Hepatocyte (in vitro differentiated cells): ENCODE measurements at regions not wholly inside any gene's neighbourhood (a gene's known extent, or its start where the extent isn't known, plus 50 kb on each side); places are given as distances from the start of the nearest gene placed in this dataset.

Source experiments
- EZH2phosphoT487 ChIP-seq: fragments of 200-600 bp; sonication (generic); IDR thresholded peaks from one replicate; pipeline ENCODE4 v1.6.1; 2018; ENCODE audit warnings: antibody characterized with exemption, mild to moderate bottlenecking, low read depth, moderate library complexity; ENCODE audit not compliant: unreplicated experiment, severe bottlenecking
- TF ChIP-seq, protein P1 (sequence below): fragments of 200-600 bp; sonication (generic); IDR thresholded peaks from 2 replicates; pipeline ENCODE4 v1.5.1; 2016; ENCODE audit warnings: antibody characterized with exemption, mild to moderate bottlenecking; ENCODE audit not compliant: poor library complexity

DNA sequence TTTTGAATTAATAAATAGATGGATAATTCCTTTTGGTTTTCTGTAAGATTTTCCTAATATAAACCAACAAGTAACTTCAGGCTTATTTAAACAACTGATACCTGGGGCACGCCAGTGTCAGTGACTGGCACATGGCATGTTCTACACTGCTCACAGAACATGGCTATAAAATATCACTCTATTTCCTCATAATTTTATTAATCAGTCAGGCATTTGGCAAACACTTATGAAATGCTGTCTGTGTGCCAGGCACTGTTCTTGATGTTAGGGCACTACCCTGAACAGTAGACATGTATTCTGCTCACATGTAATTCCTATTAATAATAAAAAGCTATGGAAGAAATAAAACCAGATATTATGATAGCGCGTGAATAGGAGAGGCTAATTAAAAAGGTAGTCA, 661.0 kb downstream of the DTWD2 start:
- TF ChIP-seq, protein P1, sequence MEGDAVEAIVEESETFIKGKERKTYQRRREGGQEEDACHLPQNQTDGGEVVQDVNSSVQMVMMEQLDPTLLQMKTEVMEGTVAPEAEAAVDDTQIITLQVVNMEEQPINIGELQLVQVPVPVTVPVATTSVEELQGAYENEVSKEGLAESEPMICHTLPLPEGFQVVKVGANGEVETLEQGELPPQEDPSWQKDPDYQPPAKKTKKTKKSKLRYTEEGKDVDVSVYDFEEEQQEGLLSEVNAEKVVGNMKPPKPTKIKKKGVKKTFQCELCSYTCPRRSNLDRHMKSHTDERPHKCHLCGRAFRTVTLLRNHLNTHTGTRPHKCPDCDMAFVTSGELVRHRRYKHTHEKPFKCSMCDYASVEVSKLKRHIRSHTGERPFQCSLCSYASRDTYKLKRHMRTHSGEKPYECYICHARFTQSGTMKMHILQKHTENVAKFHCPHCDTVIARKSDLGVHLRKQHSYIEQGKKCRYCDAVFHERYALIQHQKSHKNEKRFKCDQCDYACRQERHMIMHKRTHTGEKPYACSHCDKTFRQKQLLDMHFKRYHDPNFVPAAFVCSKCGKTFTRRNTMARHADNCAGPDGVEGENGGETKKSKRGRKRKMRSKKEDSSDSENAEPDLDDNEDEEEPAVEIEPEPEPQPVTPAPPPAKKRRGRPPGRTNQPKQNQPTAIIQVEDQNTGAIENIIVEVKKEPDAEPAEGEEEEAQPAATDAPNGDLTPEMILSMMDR: no peak
- no peak for TF ChIP-seq EZH2phosphoT487
